Liver (tissue), 8 donors: ENCODE measurements at regions not wholly inside any gene's neighbourhood (a gene's known extent, or its start where the extent isn't known, plus 50 kb on each side); places are given as distances from the start of the nearest gene placed in this dataset.

ENCODE experiments used
- DNase-seq: peaks from one replicate; pipeline ENCODE4 v3.0.0-alpha.2; 2017; ENCODE audit warnings: low spot score
- H3K27ac ChIP-seq, 2 donors: one replicate each; pipeline ENCODE4 v1.7.0; 2013; ENCODE audit warnings: inconsistent platforms in 2 of 2, low read length in 2 of 2, control low read depth in 1 of 2, low read depth in 1 of 2, mild to moderate bottlenecking in 1 of 2
- H3K27me3 ChIP-seq, 4 donors: one replicate each; pipeline versions ENCODE4 v1.6.1 to v1.7.0; 2013; ENCODE audit warnings: low read length in 3 of 4, inconsistent platforms in 1 of 4, mild to moderate bottlenecking in 1 of 4, moderate library complexity in 1 of 4; ENCODE audit not compliant: control insufficient read depth in 4 of 4, insufficient read depth in 4 of 4
- H3K36me3 ChIP-seq, 4 donors: one replicate each; pipeline versions ENCODE4 v1.6.1 to v1.7.0; 2013; ENCODE audit warnings: low read length in 3 of 4, mild to moderate bottlenecking in 3 of 4, low read depth in 1 of 4, moderate library complexity in 1 of 4; ENCODE audit not compliant: control insufficient read depth in 4 of 4, insufficient read depth in 3 of 4
- H3K4me1 ChIP-seq, 4 donors: one replicate each; pipeline versions ENCODE4 v1.6.1 to v1.7.0; 2013; ENCODE audit warnings: low read length in 3 of 4, mild to moderate bottlenecking in 3 of 4, moderate library complexity in 1 of 4; ENCODE audit not compliant: control insufficient read depth in 4 of 4, insufficient read depth in 4 of 4
- H3K4me3 ChIP-seq, 3 donors: one replicate each; pipeline versions ENCODE4 v1.6.1 to v1.7.0; 2013; ENCODE audit warnings: low read length in 3 of 3, control low read depth in 1 of 3, low read depth in 1 of 3, mild to moderate bottlenecking in 1 of 3
- H3K9ac ChIP-seq, 2 donors: one replicate each; pipeline ENCODE4 v1.7.0; 2013; ENCODE audit warnings: low read length in 2 of 2, mild to moderate bottlenecking in 2 of 2, moderate library complexity in 2 of 2, control low read depth in 1 of 2, low read depth in 1 of 2
- H3K9me3 ChIP-seq, 4 donors: one replicate each; pipeline versions ENCODE4 v1.6.1 to v1.7.0; 2013; ENCODE audit warnings: low read length in 3 of 4; ENCODE audit not compliant: control insufficient read depth in 4 of 4
- CTCF ChIP-seq: fragments of 150-350 bp; IDR thresholded peaks from 2 replicates; pipeline ENCODE4 v1.5.1; 2017; ENCODE audit warnings: improper control_type of control experiment, low read depth, low read length; ENCODE audit not compliant: missing input control
- EGR1 ChIP-seq, 2 donors: IDR thresholded peaks; 2 replicates each; pipeline ENCODE4 v1.6.1; 2016 to 2018; ENCODE audit warnings: antibody characterized with exemption in 2 of 2, low read depth in 2 of 2
- FOXA1 ChIP-seq: IDR thresholded peaks from 2 replicates; pipeline ENCODE4 v1.6.1; 2016; ENCODE audit warnings: antibody characterized with exemption
- FOXA2 ChIP-seq: IDR thresholded peaks from 2 replicates; pipeline ENCODE4 v1.6.1; 2016; ENCODE audit warnings: antibody characterized with exemption
- GABPA ChIP-seq, 2 donors: IDR thresholded peaks in 1 of 2; conservative IDR thresholded peaks in 1 of 2; 2 replicates each; pipeline ENCODE4 v1.6.1; 2016; ENCODE audit warnings: antibody characterized with exemption in 2 of 2, mild to moderate bottlenecking in 1 of 2, moderate library complexity in 1 of 2
- HNF4A ChIP-seq, 2 donors: conservative IDR thresholded peaks; 2 replicates each; pipeline ENCODE4 v1.6.1; 2016; ENCODE audit warnings: antibody characterized with exemption in 2 of 2, mild to moderate bottlenecking in 2 of 2
- HNF4G ChIP-seq: IDR thresholded peaks from 2 replicates; pipeline ENCODE4 v1.6.1; 2016; ENCODE audit warnings: antibody characterized with exemption
- JUND ChIP-seq, 2 donors: IDR thresholded peaks; 2 replicates each; pipeline ENCODE4 v1.6.1; 2016; ENCODE audit warnings: antibody characterized with exemption in 2 of 2
- MAX ChIP-seq: IDR thresholded peaks from 2 replicates; pipeline ENCODE4 v1.6.1; 2016; ENCODE audit warnings: antibody characterized with exemption
- NR2F2 ChIP-seq: IDR thresholded peaks from 2 replicates; pipeline ENCODE4 v1.6.1; 2016; ENCODE audit warnings: antibody characterized with exemption
- RAD21 ChIP-seq, 2 donors: IDR thresholded peaks; 2 replicates each; pipeline ENCODE4 v1.6.1; 2016; ENCODE audit warnings: antibody characterized with exemption in 2 of 2, mild to moderate bottlenecking in 2 of 2
- RXRA ChIP-seq, 2 donors: IDR thresholded peaks; 2 replicates each; pipeline ENCODE4 v1.6.1; 2017 to 2018; ENCODE audit warnings: antibody characterized with exemption in 2 of 2, mild to moderate bottlenecking in 1 of 2
- SP1 ChIP-seq: IDR thresholded peaks from 2 replicates; pipeline ENCODE4 v1.6.1; 2018; ENCODE audit warnings: antibody characterized with exemption, mild to moderate bottlenecking
- TAF1 ChIP-seq: conservative IDR thresholded peaks from 2 replicates; pipeline ENCODE4 v1.6.1; 2016; ENCODE audit warnings: antibody characterized with exemption, mild to moderate bottlenecking
- YY1 ChIP-seq: IDR thresholded peaks from 2 replicates; pipeline ENCODE4 v1.6.1; 2016; ENCODE audit warnings: antibody characterized with exemption, mild to moderate bottlenecking
- ZBTB33 ChIP-seq: IDR thresholded peaks from 2 replicates; pipeline ENCODE4 v1.6.1; 2016; ENCODE audit warnings: antibody characterized with exemption
- WGBS: extraction: QIAGEN DNeasy Blood & Tissue Kit; methylation state at CpG from one replicate; pipeline ENCODE4 v1.1.7; 2013; 5-methylcytosine and 5-hydroxymethylcytosine counted together
- TF ChIP-seq, protein P1 (sequence below): IDR thresholded peaks from 2 replicates; pipeline ENCODE4 v1.6.1; 2016; ENCODE audit warnings: antibody characterized with exemption, mild to moderate bottlenecking
- donor health status: healthy.
- donor health status: healthy.
- donor health status: healthy.
- donor health status: healthy.
- donor health status: healthy.

GRCh38 chr5:56664025-56664424, 151.3 kb upstream of the MAP3K1 start:
- WGBS = 93% methylated on average over 1 of the region's 1 CpG
- Histone ChIP-seq H3K9me3 (no peaks in the 10 kb centered on the region), H3K36me3 (no peaks in the 10 kb centered on the region), H3K4me3 (no peak overlapping the region), H3K27me3 (no peaks in the 10 kb centered on the region), H3K4me1 (no peaks in the 10 kb centered on the region), H3K27ac (no peak overlapping the region), H3K9ac (no peak overlapping the region)
- DNase-seq = no peak
- TF ChIP-seq HNF4A (conservative IDR thresholded peaks at IDR 0.05) = no peak
- no peak for TF ChIP-seq CTCF
- no peak for TF ChIP-seq TAF1
- no peak for TF ChIP-seq MAX
- no peak for TF ChIP-seq FOXA1
- no peak for TF ChIP-seq JUND (IDR thresholded peaks at IDR 0.05)
- TF ChIP-seq YY1 = no peak
- no peak for TF ChIP-seq FOXA2
- TF ChIP-seq RAD21 (IDR thresholded peaks at IDR 0.05) = no peak
- no peak for TF ChIP-seq NR2F2
- no peak for TF ChIP-seq RXRA (IDR thresholded peaks at IDR 0.05)
- TF ChIP-seq EGR1 (IDR thresholded peaks at IDR 0.05; ENCODE audit: low read depth in 2 of 2) = no peak
- no peak for TF ChIP-seq SP1
- no peak for TF ChIP-seq ZBTB33
- TF ChIP-seq GABPA (IDR thresholded peaks at IDR 0.05 in 1 of 2, conservative IDR thresholded peaks at IDR 0.05 in 1 of 2) = no peak
- TF ChIP-seq, protein P1, sequence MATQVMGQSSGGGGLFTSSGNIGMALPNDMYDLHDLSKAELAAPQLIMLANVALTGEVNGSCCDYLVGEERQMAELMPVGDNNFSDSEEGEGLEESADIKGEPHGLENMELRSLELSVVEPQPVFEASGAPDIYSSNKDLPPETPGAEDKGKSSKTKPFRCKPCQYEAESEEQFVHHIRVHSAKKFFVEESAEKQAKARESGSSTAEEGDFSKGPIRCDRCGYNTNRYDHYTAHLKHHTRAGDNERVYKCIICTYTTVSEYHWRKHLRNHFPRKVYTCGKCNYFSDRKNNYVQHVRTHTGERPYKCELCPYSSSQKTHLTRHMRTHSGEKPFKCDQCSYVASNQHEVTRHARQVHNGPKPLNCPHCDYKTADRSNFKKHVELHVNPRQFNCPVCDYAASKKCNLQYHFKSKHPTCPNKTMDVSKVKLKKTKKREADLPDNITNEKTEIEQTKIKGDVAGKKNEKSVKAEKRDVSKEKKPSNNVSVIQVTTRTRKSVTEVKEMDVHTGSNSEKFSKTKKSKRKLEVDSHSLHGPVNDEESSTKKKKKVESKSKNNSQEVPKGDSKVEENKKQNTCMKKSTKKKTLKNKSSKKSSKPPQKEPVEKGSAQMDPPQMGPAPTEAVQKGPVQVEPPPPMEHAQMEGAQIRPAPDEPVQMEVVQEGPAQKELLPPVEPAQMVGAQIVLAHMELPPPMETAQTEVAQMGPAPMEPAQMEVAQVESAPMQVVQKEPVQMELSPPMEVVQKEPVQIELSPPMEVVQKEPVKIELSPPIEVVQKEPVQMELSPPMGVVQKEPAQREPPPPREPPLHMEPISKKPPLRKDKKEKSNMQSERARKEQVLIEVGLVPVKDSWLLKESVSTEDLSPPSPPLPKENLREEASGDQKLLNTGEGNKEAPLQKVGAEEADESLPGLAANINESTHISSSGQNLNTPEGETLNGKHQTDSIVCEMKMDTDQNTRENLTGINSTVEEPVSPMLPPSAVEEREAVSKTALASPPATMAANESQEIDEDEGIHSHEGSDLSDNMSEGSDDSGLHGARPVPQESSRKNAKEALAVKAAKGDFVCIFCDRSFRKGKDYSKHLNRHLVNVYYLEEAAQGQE = no peak
- TF ChIP-seq HNF4G = no peak

GRCh38 chr5:56663523-56663922, 151.8 kb upstream of the MAP3K1 start:
- no peaks in the 10 kb centered on the region for H3K4me1 ChIP-seq
- WGBS = 76% methylated on average over 4 of the region's 4 CpGs

More at GRCh38 chr5:56663523-56663922, 151.8 kb upstream of the MAP3K1 start:
- Histone ChIP-seq H3K27ac (no peak overlapping the region), H3K36me3 (no peaks in the 10 kb centered on the region), H3K9ac (no peak overlapping the region), H3K9me3 (no peaks in the 10 kb centered on the region), H3K4me3 (no peak overlapping the region), H3K27me3 (no peaks in the 10 kb centered on the region)
- DNase-seq = no peak
- TF ChIP-seq FOXA2 = no peak
- TF ChIP-seq HNF4G = no peak
- no peak for TF ChIP-seq CTCF
- no peak for TF ChIP-seq YY1
- TF ChIP-seq GABPA (IDR thresholded peaks at IDR 0.05 in 1 of 2, conservative IDR thresholded peaks at IDR 0.05 in 1 of 2) = no peak
- TF ChIP-seq SP1 = no peak
- TF ChIP-seq EGR1 (IDR thresholded peaks at IDR 0.05; ENCODE audit: low read depth in 2 of 2) = no peak
- TF ChIP-seq RAD21 (IDR thresholded peaks at IDR 0.05) = no peak
- TF ChIP-seq RXRA (IDR thresholded peaks at IDR 0.05) = no peak
